Activated CD4-positive, alpha-beta T cell treated with anti-CD3 and anti-CD28 coated beads, Interleukin-10, Interleukin-2, amounts not matched to agents 100 ng/mL and 50 ng/mL, durations not matched to agents 16 hours and 8 hours (primary cell): ENCODE measurements at regions not wholly inside any gene's neighbourhood (a gene's known extent, or its start where the extent isn't known, plus 50 kb on each side); places are given as distances from the start of the nearest gene placed in this dataset.

ENCODE experiments used
- DNase-seq: peaks from one replicate; pipeline ENCODE4 v3.0.0-alpha.2; 2020

DNA sequence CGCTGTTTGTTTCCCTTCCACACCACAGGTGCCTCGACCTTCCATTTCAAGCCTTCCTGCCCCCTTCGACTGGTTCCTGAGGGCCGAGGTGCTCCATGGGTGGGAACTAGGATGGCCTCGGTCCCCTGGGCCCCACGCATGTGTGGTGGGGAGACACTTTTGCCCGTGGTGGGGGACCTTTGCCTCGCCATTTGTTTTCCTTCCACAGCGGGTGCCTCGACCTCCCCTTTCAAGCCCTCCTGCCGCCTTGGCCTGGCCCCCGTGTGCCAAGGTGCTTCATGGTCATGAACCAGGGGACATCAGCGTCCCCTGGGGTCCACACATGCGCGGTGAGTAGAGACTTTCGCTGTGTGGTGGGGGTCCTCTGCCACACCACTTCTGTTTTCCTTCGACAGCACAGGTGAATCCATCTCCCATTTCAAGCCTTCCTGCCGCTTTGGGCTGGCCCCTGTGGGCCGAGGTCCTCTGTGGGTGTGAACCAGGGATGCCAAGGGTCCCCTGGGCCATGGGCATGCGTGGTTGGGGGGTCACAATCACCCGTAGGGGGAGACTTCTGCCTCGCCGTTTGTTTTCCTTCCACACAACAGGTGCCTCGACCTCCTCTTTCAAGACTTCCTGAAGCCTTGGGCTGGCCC is 364.4 kb downstream of the ALG10 start:
- DNase-seq = no peak

GRCh38 chr12:34387711-34388635 is 365.7 kb downstream of the ALG10 start:
- DNase-seq = no peak

GRCh38 chr12:34388636-34389377 is 366.5 kb downstream of the ALG10 start:
- DNase-seq = no peak

DNA sequence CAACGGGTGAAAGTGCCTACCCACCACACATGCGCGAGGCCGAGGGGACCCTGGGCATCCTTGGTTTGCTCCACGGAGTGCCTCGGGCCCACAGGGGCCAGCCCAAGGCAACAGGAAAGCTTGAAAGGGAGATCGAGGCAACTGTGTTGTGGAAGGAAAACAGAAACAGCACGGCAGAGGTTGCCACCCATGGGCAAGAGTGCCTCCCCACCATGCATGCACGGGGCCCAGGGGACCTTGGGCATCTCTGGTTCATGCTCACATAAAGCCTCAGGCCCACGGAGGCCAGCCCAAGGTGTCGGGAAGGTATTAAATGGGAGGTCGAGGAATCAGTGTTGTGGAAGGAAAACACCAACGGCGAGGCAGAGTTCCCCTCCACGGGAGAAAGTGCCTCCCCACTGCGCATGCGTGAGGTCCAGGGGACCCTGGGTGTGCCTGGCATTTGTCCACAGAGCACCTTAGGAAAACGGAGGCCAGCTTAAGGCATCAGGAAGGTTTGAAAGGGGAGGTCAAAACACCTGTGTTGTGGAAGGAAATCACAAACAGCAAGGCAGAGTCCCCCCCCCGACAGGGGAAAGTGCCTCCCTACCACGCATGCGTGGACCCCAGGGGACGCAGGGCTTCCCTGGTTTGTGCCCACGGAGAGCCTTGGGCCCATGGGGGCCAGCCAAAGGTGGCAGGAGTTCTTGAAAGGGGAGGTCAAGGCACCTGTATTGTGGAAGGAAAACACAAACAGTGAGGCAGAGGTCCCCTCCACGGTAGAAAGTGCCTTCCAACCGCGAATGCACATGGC is 367.3 kb downstream of the ALG10 start:
- no peak for DNase-seq

DNA sequence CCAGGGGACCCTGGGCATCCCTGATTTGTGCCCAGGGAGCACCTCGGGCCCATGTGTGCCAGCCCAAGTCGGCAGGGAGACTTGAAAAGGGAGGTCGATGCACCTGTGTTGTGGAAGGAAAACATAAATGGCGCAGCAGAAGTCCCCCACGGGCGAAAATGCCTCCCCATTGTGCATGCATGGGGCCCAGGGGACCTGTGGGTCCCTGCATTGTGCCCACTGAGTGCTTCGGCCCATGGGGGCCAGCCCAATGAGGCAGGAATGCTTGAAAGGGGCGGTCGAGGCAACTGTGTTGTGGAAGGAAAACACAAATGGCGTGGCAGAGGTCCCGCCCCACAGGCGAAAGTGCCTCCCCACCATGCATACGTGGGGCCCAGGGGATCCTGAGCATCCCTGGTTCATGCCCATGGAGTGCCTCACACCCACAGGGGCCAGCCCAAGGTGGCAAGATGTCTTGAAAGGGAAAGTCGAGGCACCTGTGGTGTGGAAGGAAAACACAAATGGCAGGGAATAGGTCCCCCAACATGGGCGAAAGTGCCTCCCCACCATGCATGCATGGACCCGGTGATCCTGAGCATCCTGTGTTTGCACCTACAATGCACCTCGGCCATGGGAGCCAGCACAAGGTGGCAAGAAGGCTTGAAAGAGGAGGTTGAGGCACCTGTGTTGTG is 368.0 kb downstream of the ALG10 start:
- no peak for DNase-seq

- no peak for DNase-seq
Observed at GRCh38 chr12:34390846-34391700, 368.8 kb downstream of the ALG10 start.

- DNase-seq = no peak
Observed at GRCh38 chr12:34391771-34392581, 369.7 kb downstream of the ALG10 start.

DNA sequence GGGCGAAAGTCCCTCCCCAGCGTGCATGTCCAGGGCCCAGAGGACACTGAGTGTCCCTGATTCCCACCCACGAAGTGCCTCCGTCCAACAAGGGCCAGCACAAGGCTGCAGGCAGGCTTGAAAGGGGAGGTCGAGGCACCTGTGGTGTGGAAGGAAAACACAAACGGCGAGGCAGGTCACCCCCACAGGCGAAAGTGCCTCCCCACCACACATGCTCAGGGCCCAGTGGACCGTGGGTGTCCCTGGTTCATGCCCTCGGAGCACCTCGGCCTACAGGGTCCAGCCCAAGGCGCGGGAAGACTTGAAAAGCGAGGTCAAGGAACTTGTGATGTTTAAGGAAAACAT is 370.4 kb downstream of the ALG10 start:
- DNase-seq = no peak

DNA sequence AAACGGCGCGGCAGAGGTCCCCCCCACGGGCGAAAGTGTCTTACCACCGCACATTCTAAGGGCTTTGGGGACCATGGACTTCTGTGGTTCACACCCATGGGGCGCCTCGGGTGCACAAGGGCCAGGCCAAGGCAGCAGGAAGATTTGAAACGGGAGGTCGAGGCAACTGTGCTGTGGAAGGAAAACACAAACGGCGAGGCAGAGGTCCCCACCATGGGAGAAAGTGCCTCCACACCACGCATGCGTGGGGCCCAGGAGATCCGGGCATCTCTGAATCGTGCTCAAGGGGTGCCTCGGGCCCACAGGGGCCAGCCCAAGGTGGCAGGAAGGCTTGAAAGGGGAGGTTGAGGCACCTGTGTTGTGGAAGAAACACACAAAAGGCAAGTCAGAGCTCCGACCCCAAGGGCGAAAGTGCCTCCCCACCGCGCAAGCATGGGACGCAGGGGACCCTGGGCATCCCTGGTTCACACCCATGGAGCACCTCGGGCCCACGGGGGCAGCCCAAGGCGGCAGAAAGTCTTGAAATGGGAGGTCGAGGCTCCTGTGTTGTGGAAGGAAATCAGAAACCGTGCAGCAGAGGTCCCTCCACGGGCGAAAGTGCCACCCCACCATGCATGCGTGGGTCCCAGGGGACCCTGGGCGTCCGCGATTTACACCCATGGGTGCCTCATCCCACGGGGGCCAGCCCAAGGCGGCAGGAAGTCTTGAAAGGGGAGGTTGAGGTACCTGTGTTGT is 371.0 kb downstream of the ALG10 start:
- no peak for DNase-seq

GRCh38 chr12:34393821-34394150 is 371.5 kb downstream of the ALG10 start:
- no peak for DNase-seq

GRCh38 chr12:34394211-34395055 is 372.1 kb downstream of the ALG10 start:
- no peak for DNase-seq

DNA sequence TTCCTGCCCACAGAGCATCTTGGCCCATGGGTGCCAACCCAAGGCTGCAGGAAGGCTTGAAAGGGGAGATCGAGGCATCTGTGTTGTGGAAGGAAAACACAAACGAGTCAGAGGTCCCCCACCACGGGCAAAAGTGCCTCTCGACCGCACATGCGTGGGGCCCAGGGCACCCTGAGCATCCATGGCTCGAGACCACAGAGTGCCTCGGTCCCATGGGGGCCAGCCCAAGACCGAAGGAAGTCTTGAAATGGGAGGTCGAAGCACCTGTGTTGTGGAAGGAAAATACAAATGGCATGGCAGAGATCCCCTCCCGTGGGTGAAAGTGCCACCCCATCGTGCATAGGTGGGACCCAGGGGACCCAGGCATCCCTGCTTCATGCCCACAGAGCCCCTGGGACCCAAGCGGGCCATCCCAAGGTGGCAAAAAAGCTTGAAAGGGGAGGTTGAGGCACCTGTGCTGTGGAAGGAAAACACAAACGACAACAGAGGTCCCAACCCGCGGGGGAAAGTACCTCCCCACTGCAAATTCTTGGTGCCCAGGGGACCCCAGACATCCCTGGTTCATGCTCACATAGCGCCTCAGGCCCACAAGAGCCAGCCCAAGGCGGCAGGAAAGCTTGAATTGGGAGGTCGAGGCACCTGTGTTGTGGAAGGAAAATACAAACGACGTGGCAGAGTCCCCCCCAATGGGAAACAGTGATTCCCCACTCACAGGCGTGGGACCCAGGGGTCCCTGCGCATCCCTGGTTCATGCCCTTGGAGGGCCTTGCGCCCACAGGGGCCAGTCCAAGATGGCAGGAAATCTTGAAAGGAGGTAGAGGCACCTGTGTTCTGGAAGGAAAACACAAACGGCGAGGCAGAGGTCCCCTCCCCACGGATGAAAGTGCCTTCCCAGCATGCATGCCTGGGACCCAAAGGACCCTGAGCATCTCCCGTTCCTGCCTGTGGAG is 373.0 kb downstream of the ALG10 start:
- no peak for DNase-seq

DNA sequence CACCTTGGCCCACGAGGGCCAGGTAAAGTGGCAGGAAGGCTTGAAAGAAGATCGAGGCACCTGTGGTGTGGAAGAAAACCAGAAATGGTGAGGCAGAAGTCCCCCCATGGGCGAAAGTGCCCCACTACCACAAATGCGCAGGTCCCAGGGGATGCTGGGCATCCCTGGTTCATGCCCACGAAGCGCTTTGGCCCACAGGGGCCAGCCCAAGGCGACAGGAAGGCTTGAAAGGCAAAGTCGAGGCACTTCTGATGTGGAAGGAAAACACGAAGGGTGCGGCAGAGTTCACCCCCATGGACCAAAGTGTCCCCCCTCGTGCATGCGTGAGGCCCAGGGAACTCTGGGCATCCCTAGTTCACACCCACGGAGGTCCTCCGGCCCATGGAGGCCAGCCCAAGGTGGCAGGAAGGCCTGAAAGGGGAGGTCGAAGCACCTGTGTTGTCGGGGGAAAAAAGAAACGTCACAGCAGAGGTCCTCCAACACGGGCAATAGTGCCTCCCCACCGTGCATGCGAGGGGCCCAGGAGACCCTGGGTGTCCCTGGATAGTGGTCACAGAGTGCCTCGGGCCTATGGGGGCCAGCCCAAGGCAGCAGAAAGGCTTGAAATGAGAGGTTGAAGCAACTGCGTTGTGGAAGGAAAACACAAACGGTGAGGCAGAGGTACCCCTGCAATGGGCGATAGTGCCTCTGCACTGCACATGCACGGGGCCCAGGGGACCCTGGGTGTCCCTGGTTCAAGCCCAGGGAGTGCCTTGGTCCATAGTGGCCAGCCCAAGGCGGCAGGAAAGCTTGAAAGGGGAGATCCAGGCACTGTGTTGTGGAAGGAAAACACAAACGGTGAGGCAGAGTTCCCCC is 373.9 kb downstream of the ALG10 start:
- DNase-seq = no peak

GRCh38 chr12:34396861-34397590 is 374.7 kb downstream of the ALG10 start:
- no peak for DNase-seq

GRCh38 chr12:34397591-34398365 is 375.5 kb downstream of the ALG10 start:
- DNase-seq = no peak
